ENCODE measurements at regions not wholly inside any gene's neighbourhood (a gene's known extent, or its start where the extent isn't known, plus 50 kb on each side); places are given as distances from the start of the nearest gene placed in this dataset.

DNA sequence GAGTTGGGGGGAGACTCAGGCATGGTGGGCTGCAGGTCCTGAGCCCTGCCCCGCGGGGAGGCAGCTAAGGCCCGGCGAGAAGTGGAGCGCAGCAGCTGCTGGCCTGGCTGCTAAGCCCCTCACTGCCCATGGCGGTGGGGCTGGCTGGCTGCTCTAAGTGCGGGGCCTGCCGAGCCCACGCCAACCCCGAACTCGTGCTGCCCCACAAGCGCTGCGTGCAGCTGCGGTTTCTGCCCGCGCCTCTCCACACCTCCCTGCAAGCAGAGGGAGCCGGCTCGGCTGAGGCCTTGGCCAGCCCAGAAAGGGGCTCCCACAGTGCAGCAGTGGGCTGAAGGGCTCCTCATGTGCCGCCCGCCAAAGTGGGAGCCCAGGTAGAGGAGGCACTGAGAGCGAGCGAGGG, 1355.1 kb upstream of the WWC1 start:
- TF ChIP-seq, protein P1, sequence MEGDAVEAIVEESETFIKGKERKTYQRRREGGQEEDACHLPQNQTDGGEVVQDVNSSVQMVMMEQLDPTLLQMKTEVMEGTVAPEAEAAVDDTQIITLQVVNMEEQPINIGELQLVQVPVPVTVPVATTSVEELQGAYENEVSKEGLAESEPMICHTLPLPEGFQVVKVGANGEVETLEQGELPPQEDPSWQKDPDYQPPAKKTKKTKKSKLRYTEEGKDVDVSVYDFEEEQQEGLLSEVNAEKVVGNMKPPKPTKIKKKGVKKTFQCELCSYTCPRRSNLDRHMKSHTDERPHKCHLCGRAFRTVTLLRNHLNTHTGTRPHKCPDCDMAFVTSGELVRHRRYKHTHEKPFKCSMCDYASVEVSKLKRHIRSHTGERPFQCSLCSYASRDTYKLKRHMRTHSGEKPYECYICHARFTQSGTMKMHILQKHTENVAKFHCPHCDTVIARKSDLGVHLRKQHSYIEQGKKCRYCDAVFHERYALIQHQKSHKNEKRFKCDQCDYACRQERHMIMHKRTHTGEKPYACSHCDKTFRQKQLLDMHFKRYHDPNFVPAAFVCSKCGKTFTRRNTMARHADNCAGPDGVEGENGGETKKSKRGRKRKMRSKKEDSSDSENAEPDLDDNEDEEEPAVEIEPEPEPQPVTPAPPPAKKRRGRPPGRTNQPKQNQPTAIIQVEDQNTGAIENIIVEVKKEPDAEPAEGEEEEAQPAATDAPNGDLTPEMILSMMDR (IDR thresholded peaks at IDR 0.05; ENCODE audit: low read depth, low read length, missing control alignments), result no peak
- no peak for DNase-seq (ENCODE audit: low read depth)
- no peak overlapping the region for H3K4me3 ChIP-seq (ENCODE audit: low read depth, low read length)
- in situ Hi-C loops (cut with HindIII; ENCODE audit: low sequenced_read_pairs), result no loop called here

DNA sequence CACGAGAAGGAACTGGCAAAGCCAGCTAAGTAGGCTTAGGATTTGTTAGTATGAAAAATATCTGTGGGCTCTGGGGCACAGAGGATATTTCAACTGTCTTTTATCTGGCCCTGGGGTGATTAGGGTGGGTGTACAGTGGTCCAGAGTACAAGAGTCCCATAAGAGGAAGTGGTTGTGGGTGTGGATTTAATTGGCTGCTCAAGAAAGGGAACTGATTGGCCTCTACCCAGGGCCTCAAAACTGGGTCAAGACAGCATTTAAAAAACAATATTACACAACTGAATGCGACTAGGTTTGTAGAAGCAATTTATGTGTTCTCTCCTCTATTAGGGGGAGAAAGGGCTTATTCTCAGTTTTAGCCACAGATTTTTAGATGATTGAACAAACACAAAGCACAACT, 1353.4 kb upstream of the WWC1 start:
- TF ChIP-seq, protein P1 (IDR thresholded peaks at IDR 0.05; ENCODE audit: low read depth, low read length, missing control alignments), result no peak
- no peak for DNase-seq (ENCODE audit: low read depth)
- no peak overlapping the region for H3K4me3 ChIP-seq (ENCODE audit: low read depth, low read length)
- in situ Hi-C loops (cut with HindIII; ENCODE audit: low sequenced_read_pairs), result no loop called here

DNA sequence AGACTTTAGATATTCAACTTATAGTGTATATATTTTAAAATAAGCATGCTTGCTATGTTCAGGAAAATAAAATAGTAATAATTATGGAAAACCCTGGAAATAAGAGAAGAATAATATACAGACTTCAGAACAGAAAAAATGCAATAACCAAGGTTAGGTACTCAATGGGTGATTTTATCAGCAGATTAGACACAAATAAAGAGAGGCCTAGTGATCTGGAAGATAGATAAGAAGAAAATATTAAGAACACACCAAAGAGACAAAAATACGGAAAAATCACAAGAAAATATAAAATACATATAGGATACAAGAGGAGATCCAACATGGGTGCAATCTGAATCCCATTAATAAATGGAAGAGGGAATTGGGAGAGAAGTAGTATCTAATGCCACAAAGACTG, 1348.5 kb upstream of the WWC1 start:
- in situ Hi-C loops (cut with HindIII; ENCODE audit: low sequenced_read_pairs), result no loop called here
- H3K4me3 ChIP-seq (ENCODE audit: low read depth, low read length), result no peak overlapping the region
- DNase-seq (ENCODE audit: low read depth), result no peak
- TF ChIP-seq, protein P1 (IDR thresholded peaks at IDR 0.05; ENCODE audit: low read depth, low read length, missing control alignments), result no peak

DNA sequence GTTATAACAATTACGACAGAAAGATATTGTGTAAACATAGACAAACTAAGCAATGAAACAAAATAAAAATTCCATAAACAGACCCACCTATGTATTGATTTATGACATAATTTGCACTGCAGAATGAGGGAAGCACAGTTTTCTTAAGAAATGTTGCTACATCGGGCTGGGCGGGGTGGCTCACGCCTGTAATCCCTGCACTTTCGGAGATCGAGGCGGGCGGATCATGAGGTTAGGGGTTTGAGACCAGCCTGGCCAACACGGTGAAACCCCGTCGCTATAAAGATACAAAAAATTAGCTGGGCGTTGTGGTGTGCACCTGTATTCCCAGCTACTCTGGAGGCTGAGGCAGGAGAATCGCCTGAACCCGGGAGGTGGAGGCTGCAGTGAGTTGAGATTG, 1344.4 kb upstream of the WWC1 start:
- in situ Hi-C loops (cut with HindIII; ENCODE audit: low sequenced_read_pairs), result no loop called here
- no peak overlapping the region for H3K4me3 ChIP-seq (ENCODE audit: low read depth, low read length)
- no peak for DNase-seq (ENCODE audit: low read depth)
- TF ChIP-seq, protein P1 (IDR thresholded peaks at IDR 0.05; ENCODE audit: low read depth, low read length, missing control alignments), result no peak

DNA sequence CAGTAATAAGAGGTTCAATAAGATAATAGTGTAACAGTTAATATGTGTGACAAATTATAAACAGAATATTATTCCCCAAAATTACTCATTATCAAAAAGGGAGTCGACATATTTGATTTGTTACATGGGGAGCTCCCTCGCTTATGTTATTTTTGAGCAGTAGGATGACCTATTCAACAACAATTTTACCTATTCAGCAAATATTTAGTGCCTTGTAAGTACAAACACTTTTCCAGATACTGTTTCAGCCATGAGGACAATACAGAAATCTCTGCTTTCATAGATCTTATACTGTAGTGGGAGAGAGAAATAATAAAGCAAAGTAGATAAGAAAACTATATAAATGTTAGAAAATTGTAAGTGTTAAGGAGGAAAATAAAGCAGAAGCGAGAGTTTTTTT, 1342.8 kb upstream of the WWC1 start:
- in situ Hi-C loops (cut with HindIII; ENCODE audit: low sequenced_read_pairs), result no loop called here
- no peak overlapping the region for H3K4me3 ChIP-seq (ENCODE audit: low read depth, low read length)
- TF ChIP-seq, protein P1 (IDR thresholded peaks at IDR 0.05; ENCODE audit: low read depth, low read length, missing control alignments), result no peak
- no peak for DNase-seq (ENCODE audit: low read depth)

DNA sequence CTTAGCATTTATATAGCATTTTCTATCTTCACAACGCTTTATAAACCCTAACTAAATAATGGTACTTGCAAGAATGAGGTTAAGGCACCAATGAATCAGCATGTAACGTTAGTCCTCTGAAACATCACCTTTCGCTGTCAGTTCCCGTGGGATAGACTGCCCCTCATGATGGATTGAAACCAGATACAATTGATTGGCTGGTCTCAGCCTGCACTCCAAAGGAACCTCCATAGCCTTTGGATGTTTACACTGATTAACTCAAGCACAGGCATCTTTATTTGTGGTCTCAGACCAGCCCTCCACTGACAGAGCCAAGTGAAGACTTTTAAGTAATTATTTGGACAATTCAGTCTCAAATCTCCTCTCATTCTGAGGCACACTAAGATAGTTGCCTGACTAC, 1339.4 kb upstream of the WWC1 start:
- no peak overlapping the region for H3K4me3 ChIP-seq (ENCODE audit: low read depth, low read length)
- in situ Hi-C loops (cut with HindIII; ENCODE audit: low sequenced_read_pairs), result no loop called here
- DNase-seq (ENCODE audit: low read depth), result no peak
- TF ChIP-seq, protein P1 (IDR thresholded peaks at IDR 0.05; ENCODE audit: low read depth, low read length, missing control alignments), result no peak

DNA sequence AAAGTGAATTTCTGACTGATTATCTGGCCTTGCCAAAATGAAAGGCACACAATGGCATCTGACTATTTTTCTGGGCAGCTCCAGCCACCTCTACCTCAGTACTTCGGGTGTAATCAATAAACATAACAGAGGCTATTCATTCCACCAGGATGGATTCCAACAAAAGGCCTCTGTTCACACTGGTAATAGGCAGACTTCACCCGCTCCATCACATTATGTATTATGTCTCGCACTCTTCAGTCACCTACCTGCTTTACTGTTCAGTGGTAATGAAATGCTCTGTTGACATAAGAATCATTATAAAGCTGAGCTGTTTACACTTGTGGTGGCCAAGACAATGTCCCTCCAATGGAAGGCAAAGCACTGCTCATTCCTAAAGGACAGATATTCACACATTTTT, 1333.7 kb upstream of the WWC1 start:
- TF ChIP-seq, protein P1 (IDR thresholded peaks at IDR 0.05; ENCODE audit: low read depth, low read length, missing control alignments), result no peak
- H3K4me3 ChIP-seq (ENCODE audit: low read depth, low read length), result no peak overlapping the region
- in situ Hi-C loops (cut with HindIII; ENCODE audit: low sequenced_read_pairs), result no loop called here
- DNase-seq (ENCODE audit: low read depth), result no peak

Measured in astrocyte of the cerebellum (primary cell).